ENCODE measurements at regions not wholly inside any gene's neighbourhood (a gene's known extent, or its start where the extent isn't known, plus 50 kb on each side); places are given as distances from the start of the nearest gene placed in this dataset.

DNA sequence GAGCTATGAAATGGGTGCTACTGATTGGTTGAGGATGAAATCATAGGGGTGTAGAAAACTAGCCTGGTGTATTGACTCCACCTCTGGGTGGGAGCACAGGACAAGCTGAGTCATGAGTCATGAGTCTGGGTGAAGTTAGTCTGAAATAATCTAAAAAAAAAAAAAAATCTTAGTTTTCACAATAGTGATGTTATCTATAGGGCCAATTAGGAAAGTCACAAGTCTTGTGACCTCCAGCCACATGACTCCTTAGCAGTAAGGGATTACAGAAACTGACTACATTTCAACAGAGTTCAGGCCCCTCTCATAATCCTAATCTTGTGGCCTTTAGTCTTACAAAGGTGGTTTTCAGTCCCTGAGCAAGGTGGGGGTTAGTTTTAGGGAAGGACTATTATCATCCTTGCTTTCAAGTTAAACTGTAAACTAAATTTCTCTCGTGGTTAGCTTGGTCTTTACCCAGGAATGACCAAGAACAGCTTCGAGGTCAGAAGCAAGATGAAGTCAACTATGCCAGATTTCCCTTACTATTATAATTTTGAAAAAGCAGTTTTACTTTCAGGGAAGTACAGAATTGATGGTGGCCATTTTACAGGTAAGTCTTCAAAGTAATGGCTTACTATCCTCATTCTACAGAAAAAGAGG is 338.0 kb upstream of the GYPC start:
- H3K27me3 Mint-ChIP-seq (ENCODE audit: low read depth in 3 of 3) = peaks cover 0 to 1% (median 0%) of the 10 kb centered on the region in 3 donors
- H3K4me1 ChIP-seq (ENCODE audit: control insufficient read depth in 1 of 2, insufficient read depth in 2 of 2, low read length in 2 of 2) = no peaks in the 10 kb centered on the region
- H3K9me3 Mint-ChIP-seq = peaks cover 0 to 4% (median 2%) of the 10 kb centered on the region in 7 donors
- H3K4me3 ChIP-seq (replicated peaks in 1 of 3; ENCODE audit: low read depth in 2 of 3, low read length in 3 of 3) = no peak overlapping the region
- no peaks in the 10 kb centered on the region for H3K27me3 ChIP-seq (ENCODE audit: control insufficient read depth in 2 of 2, insufficient read depth in 2 of 2, low read length in 2 of 2)
- no peak overlapping the region for H3K4me2 ChIP-seq (replicated peaks; ENCODE audit: extremely low read depth, low read length, poor library complexity, severe bottlenecking)
- no peak overlapping the region for H3K27ac ChIP-seq (ENCODE audit: low read depth in 1 of 2, low read length in 2 of 2)
- no peaks in the 10 kb centered on the region for H3K79me2 ChIP-seq (ENCODE audit: insufficient read depth, low read length)
- H4K20me1 ChIP-seq (ENCODE audit: insufficient read depth, low read length) = no peaks in the 10 kb centered on the region
- DNase-seq = no peak
- intact Hi-C loops (cut with micrococcal nuclease) = no loop called here
- H3K36me3 ChIP-seq (replicated peaks in 1 of 2; ENCODE audit: control insufficient read depth in 1 of 2, insufficient read depth in 2 of 2, low read length in 2 of 2) = no peaks in the 10 kb centered on the region
- no peak overlapping the region for H2AFZ ChIP-seq (ENCODE audit: insufficient read depth, low read depth, low read length, poor library complexity, severe bottlenecking)
- no peaks in the 10 kb centered on the region for H3K4me1 Mint-ChIP-seq
- TF ChIP-seq, protein P1, sequence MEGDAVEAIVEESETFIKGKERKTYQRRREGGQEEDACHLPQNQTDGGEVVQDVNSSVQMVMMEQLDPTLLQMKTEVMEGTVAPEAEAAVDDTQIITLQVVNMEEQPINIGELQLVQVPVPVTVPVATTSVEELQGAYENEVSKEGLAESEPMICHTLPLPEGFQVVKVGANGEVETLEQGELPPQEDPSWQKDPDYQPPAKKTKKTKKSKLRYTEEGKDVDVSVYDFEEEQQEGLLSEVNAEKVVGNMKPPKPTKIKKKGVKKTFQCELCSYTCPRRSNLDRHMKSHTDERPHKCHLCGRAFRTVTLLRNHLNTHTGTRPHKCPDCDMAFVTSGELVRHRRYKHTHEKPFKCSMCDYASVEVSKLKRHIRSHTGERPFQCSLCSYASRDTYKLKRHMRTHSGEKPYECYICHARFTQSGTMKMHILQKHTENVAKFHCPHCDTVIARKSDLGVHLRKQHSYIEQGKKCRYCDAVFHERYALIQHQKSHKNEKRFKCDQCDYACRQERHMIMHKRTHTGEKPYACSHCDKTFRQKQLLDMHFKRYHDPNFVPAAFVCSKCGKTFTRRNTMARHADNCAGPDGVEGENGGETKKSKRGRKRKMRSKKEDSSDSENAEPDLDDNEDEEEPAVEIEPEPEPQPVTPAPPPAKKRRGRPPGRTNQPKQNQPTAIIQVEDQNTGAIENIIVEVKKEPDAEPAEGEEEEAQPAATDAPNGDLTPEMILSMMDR (IDR thresholded peaks at IDR 0.05) = no peak
- WGBS (ENCODE audit: insufficient coverage) = no CpG with 5 or more reads among the region's 2 CpGs
- H3K4me3 Mint-ChIP-seq = no peak overlapping the region
- H3K27ac Mint-ChIP-seq = no peak overlapping the region
- H3K9ac ChIP-seq (ENCODE audit: insufficient read depth, low read length, poor library complexity, severe bottlenecking) = no peak overlapping the region
- no peaks in the 10 kb centered on the region for H3K9me3 ChIP-seq (replicated peaks in 1 of 2; ENCODE audit: control insufficient read depth in 1 of 2, insufficient read depth in 1 of 2, low read length in 2 of 2)
- H3K36me3 Mint-ChIP-seq = no peaks in the 10 kb centered on the region

DNA sequence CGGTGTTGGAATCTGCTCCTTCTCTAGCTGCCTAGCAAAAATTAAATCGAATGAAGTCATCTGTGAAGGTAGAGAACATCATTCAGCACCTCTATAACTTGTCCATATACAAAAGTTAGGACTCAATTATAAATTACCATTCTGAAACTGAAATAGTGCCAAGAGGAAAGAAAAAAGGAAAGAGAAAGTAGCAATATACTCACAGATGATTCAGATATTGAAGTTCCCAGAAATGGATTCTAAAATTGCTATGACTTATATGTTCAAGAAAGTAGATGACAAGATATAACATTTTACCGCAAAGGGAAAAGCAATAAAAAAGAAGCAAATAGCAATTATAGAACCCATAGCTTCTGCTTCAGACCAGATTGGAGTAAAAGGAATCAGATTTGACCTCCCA is 333.6 kb upstream of the GYPC start:
- Mint-ChIP-seq H3K9me3 (peaks cover 0 to 3% (median 0%) of the 10 kb centered on the region in 7 donors), H3K4me3 (no peak overlapping the region), H3K36me3 (no peaks in the 10 kb centered on the region), H3K27ac (no peak overlapping the region), H3K27me3 (ENCODE audit: low read depth in 3 of 3) (no peaks in the 10 kb centered on the region), H3K4me1 (no peaks in the 10 kb centered on the region)
- Histone ChIP-seq H3K27ac (ENCODE audit: low read depth in 1 of 2, low read length in 2 of 2) (no peak overlapping the region), H3K4me1 (ENCODE audit: control insufficient read depth in 1 of 2, insufficient read depth in 2 of 2, low read length in 2 of 2) (no peaks in the 10 kb centered on the region), H3K36me3 (replicated peaks in 1 of 2; ENCODE audit: control insufficient read depth in 1 of 2, insufficient read depth in 2 of 2, low read length in 2 of 2) (no peaks in the 10 kb centered on the region), H3K9me3 (replicated peaks in 1 of 2; ENCODE audit: control insufficient read depth in 1 of 2, insufficient read depth in 1 of 2, low read length in 2 of 2) (no peaks in the 10 kb centered on the region), H3K27me3 (ENCODE audit: control insufficient read depth in 2 of 2, insufficient read depth in 2 of 2, low read length in 2 of 2) (peaks cover 0 to 2% of the 10 kb centered on the region in 2 donors), H3K9ac (ENCODE audit: insufficient read depth, low read length, poor library complexity, severe bottlenecking) (no peak overlapping the region), H4K20me1 (ENCODE audit: insufficient read depth, low read length) (no peaks in the 10 kb centered on the region), H3K4me3 (replicated peaks in 1 of 3; ENCODE audit: low read depth in 2 of 3, low read length in 3 of 3) (no peak overlapping the region), H3K79me2 (ENCODE audit: insufficient read depth, low read length) (no peaks in the 10 kb centered on the region), H3K4me2 (replicated peaks; ENCODE audit: extremely low read depth, low read length, poor library complexity, severe bottlenecking) (no peak overlapping the region), H2AFZ (ENCODE audit: insufficient read depth, low read depth, low read length, poor library complexity, severe bottlenecking) (no peak overlapping the region)
- no CpG with 5 or more reads among the region's 3 CpGs for WGBS (ENCODE audit: insufficient coverage)
- intact Hi-C loops (cut with micrococcal nuclease) = no loop called here
- DNase-seq = no peak
- TF ChIP-seq, protein P1 (IDR thresholded peaks at IDR 0.05) = no peak
